ENCODE measurements at regions not wholly inside any gene's neighbourhood (a gene's known extent, or its start where the extent isn't known, plus 50 kb on each side); places are given as distances from the start of the nearest gene placed in this dataset.

DNA sequence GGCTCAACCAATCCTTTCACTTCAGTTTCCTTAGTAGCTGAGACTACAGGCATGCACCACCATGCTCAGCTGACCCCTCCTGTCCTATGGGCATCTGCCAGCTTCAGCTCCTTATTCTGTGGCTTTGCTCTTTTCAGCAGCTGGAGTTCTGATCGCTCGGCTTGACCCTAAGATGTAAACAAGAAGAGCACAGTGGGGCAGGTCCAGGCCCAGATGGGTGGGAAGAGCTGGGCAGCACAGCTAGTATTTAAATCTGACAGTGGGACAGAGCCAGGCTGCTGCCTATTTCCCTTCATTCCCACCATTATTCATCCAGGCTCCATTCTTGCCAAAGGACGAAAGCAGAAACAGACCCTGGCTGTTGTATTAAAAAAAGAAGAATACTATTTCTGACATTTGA, 494.9 kb upstream of the PODXL start:
- TF ChIP-seq, protein P1, sequence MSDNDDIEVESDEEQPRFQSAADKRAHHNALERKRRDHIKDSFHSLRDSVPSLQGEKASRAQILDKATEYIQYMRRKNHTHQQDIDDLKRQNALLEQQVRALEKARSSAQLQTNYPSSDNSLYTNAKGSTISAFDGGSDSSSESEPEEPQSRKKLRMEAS (IDR thresholded peaks at IDR 0.05; ENCODE audit: low read depth) = no peak
- TF ChIP-seq, protein P2, sequence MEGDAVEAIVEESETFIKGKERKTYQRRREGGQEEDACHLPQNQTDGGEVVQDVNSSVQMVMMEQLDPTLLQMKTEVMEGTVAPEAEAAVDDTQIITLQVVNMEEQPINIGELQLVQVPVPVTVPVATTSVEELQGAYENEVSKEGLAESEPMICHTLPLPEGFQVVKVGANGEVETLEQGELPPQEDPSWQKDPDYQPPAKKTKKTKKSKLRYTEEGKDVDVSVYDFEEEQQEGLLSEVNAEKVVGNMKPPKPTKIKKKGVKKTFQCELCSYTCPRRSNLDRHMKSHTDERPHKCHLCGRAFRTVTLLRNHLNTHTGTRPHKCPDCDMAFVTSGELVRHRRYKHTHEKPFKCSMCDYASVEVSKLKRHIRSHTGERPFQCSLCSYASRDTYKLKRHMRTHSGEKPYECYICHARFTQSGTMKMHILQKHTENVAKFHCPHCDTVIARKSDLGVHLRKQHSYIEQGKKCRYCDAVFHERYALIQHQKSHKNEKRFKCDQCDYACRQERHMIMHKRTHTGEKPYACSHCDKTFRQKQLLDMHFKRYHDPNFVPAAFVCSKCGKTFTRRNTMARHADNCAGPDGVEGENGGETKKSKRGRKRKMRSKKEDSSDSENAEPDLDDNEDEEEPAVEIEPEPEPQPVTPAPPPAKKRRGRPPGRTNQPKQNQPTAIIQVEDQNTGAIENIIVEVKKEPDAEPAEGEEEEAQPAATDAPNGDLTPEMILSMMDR (IDR thresholded peaks at IDR 0.05) = no peak
- TF ChIP-seq NFIC (IDR thresholded peaks at IDR 0.05; ENCODE audit: borderline replicate concordance) (no peak), YY1 (IDR thresholded peaks at IDR 0.05; ENCODE audit: low read depth) (no peak), FOXM1 (IDR thresholded peaks at IDR 0.05; ENCODE audit: low read depth) (no peak), EP300 (IDR thresholded peaks at IDR 0.05; ENCODE audit: borderline replicate concordance in 1 of 2, low read depth in 1 of 2, low read length in 1 of 2) (no peak), CHD2 (IDR thresholded peaks at IDR 0.05; ENCODE audit: low read length, partially characterized antibody) (no peak), MXI1 (IDR thresholded peaks at IDR 0.05; ENCODE audit: low read depth, low read length) (no peak), POLR2AphosphoS5 (IDR thresholded peaks at IDR 0.05; ENCODE audit: low read depth, low read length) (no peak), JUND (IDR thresholded peaks at IDR 0.05) (no peak)
- TF ChIP-seq, protein P3, sequence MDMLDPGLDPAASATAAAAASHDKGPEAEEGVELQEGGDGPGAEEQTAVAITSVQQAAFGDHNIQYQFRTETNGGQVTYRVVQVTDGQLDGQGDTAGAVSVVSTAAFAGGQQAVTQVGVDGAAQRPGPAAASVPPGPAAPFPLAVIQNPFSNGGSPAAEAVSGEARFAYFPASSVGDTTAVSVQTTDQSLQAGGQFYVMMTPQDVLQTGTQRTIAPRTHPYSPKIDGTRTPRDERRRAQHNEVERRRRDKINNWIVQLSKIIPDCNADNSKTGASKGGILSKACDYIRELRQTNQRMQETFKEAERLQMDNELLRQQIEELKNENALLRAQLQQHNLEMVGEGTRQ (IDR thresholded peaks at IDR 0.05; ENCODE audit: borderline replicate concordance, low read depth, low read length) = no peak
- TF ChIP-seq, protein P4, sequence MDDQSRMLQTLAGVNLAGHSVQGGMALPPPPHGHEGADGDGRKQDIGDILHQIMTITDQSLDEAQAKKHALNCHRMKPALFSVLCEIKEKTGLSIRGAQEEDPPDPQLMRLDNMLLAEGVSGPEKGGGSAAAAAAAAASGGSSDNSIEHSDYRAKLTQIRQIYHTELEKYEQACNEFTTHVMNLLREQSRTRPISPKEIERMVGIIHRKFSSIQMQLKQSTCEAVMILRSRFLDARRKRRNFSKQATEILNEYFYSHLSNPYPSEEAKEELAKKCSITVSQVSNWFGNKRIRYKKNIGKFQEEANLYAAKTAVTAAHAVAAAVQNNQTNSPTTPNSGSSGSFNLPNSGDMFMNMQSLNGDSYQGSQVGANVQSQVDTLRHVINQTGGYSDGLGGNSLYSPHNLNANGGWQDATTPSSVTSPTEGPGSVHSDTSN (IDR thresholded peaks at IDR 0.05) = no peak
- TF ChIP-seq, protein P5, sequence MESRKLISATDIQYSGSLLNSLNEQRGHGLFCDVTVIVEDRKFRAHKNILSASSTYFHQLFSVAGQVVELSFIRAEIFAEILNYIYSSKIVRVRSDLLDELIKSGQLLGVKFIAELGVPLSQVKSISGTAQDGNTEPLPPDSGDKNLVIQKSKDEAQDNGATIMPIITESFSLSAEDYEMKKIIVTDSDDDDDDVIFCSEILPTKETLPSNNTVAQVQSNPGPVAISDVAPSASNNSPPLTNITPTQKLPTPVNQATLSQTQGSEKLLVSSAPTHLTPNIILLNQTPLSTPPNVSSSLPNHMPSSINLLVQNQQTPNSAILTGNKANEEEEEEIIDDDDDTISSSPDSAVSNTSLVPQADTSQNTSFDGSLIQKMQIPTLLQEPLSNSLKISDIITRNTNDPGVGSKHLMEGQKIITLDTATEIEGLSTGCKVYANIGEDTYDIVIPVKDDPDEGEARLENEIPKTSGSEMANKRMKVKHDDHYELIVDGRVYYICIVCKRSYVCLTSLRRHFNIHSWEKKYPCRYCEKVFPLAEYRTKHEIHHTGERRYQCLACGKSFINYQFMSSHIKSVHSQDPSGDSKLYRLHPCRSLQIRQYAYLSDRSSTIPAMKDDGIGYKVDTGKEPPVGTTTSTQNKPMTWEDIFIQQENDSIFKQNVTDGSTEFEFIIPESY (IDR thresholded peaks at IDR 0.05; ENCODE audit: borderline replicate concordance, low read depth) = no peak
- TF ChIP-seq, protein P6, sequence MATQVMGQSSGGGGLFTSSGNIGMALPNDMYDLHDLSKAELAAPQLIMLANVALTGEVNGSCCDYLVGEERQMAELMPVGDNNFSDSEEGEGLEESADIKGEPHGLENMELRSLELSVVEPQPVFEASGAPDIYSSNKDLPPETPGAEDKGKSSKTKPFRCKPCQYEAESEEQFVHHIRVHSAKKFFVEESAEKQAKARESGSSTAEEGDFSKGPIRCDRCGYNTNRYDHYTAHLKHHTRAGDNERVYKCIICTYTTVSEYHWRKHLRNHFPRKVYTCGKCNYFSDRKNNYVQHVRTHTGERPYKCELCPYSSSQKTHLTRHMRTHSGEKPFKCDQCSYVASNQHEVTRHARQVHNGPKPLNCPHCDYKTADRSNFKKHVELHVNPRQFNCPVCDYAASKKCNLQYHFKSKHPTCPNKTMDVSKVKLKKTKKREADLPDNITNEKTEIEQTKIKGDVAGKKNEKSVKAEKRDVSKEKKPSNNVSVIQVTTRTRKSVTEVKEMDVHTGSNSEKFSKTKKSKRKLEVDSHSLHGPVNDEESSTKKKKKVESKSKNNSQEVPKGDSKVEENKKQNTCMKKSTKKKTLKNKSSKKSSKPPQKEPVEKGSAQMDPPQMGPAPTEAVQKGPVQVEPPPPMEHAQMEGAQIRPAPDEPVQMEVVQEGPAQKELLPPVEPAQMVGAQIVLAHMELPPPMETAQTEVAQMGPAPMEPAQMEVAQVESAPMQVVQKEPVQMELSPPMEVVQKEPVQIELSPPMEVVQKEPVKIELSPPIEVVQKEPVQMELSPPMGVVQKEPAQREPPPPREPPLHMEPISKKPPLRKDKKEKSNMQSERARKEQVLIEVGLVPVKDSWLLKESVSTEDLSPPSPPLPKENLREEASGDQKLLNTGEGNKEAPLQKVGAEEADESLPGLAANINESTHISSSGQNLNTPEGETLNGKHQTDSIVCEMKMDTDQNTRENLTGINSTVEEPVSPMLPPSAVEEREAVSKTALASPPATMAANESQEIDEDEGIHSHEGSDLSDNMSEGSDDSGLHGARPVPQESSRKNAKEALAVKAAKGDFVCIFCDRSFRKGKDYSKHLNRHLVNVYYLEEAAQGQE (IDR thresholded peaks at IDR 0.05; ENCODE audit: low read depth, low read length) = no peak

Data from SK-N-SH (cell line).